GM23338 (cell line): ENCODE measurements at regions not wholly inside any gene's neighbourhood (a gene's known extent, or its start where the extent isn't known, plus 50 kb on each side); places are given as distances from the start of the nearest gene placed in this dataset.

Source experiments
- POLR2AphosphoS5 ChIP-seq: IDR thresholded peaks from 2 replicates; pipeline ENCODE4 v1.6.1; 2016; ENCODE audit warnings: antibody characterized with exemption, low read depth
- TF ChIP-seq, protein P1 (sequence below), 2 experiments: fragments of 200-600 bp in 1 of 2; sonication (generic) in 1 of 2; conservative IDR thresholded peaks; 2 replicates each; pipeline versions ENCODE4 v1.5.1 to v1.6.1; 2016 to 2017; ENCODE audit warnings: antibody characterized with exemption in 2 of 2, low read depth in 2 of 2, mild to moderate bottlenecking in 2 of 2, moderate library complexity in 1 of 2

GRCh38 chr22:44622147-44622427 is 79.9 kb upstream of the PRR5 start:
- TF ChIP-seq, protein P1, sequence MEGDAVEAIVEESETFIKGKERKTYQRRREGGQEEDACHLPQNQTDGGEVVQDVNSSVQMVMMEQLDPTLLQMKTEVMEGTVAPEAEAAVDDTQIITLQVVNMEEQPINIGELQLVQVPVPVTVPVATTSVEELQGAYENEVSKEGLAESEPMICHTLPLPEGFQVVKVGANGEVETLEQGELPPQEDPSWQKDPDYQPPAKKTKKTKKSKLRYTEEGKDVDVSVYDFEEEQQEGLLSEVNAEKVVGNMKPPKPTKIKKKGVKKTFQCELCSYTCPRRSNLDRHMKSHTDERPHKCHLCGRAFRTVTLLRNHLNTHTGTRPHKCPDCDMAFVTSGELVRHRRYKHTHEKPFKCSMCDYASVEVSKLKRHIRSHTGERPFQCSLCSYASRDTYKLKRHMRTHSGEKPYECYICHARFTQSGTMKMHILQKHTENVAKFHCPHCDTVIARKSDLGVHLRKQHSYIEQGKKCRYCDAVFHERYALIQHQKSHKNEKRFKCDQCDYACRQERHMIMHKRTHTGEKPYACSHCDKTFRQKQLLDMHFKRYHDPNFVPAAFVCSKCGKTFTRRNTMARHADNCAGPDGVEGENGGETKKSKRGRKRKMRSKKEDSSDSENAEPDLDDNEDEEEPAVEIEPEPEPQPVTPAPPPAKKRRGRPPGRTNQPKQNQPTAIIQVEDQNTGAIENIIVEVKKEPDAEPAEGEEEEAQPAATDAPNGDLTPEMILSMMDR (conservative IDR thresholded peaks at IDR 0.05; ENCODE audit: low read depth in 2 of 2) = no peak
- TF ChIP-seq POLR2AphosphoS5 = no peak
